ENCODE measurements at regions not wholly inside any gene's neighbourhood (a gene's known extent, or its start where the extent isn't known, plus 50 kb on each side); places are given as distances from the start of the nearest gene placed in this dataset.

GRCh38 chr17:77505181-77505639 is 364.4 kb downstream of the SEC14L1 start:
- ChIA-PET POLR2A (no interaction called here), CTCF (interaction anchor here (1.7 kb wide), 1 partner anchor 10 kb away, joined by 7 read pairs; no protein-coding TSS in a partner anchor)
- H3K27me3 Mint-ChIP-seq (ENCODE audit: low read depth) = no peaks in the 10 kb centered on the region
- H3K27ac Mint-ChIP-seq = no peak overlapping the region
- H3K4me1 Mint-ChIP-seq (ENCODE audit: low read depth) = no peaks in the 10 kb centered on the region
- H3K36me3 Mint-ChIP-seq (ENCODE audit: low read depth) = peaks cover 22% of the 10 kb centered on the region
- H3K4me3 Mint-ChIP-seq = no peak overlapping the region
- DNase-seq (no peak), ATAC-seq (no peak)
- no peaks in the 10 kb centered on the region for H3K9me3 Mint-ChIP-seq (ENCODE audit: insufficient read depth)

- ATAC-seq (no peak), DNase-seq (no peak)
- no peak overlapping the region for H3K4me3 Mint-ChIP-seq
- POLR2A ChIA-PET = interaction anchor here (0.8 to 1.1 kb wide), 2 partner anchors 12 to 512 kb away, joined by 3 to 4 read pairs; no protein-coding TSS in a partner anchor
- no peaks in the 10 kb centered on the region for H3K27me3 Mint-ChIP-seq (ENCODE audit: low read depth)
- H3K27ac Mint-ChIP-seq = no peak overlapping the region
- peaks cover 11% of the 10 kb centered on the region for H3K36me3 Mint-ChIP-seq (ENCODE audit: low read depth)
- H3K9me3 Mint-ChIP-seq (ENCODE audit: insufficient read depth) = peaks cover 3% of the 10 kb centered on the region
- CTCF ChIA-PET = interaction anchor here (0.7 kb wide), 1 partner anchor 508 kb away, joined by 3 read pairs; no protein-coding TSS in a partner anchor
- no peaks in the 10 kb centered on the region for H3K4me1 Mint-ChIP-seq (ENCODE audit: low read depth)
Measured at GRCh38 chr17:77506371-77506991, 365.7 kb downstream of the SEC14L1 start.

GRCh38 chr17:77507111-77507885 is 366.5 kb downstream of the SEC14L1 start:
- peaks cover 6% of the 10 kb centered on the region for H3K9me3 Mint-ChIP-seq (ENCODE audit: insufficient read depth)
- H3K36me3 Mint-ChIP-seq (ENCODE audit: low read depth) = peaks cover 6% of the 10 kb centered on the region
- ChIA-PET CTCF (interaction anchor here (0.7 to 1.0 kb wide), 2 partner anchors 506 to 507 kb away, joined by 3 to 4 read pairs; no protein-coding TSS in a partner anchor), POLR2A (interaction anchor here (0.6 to 1.1 kb wide), 2 partner anchors 11 to 138 kb away, joined by 3 to 4 read pairs; no protein-coding TSS in a partner anchor)
- H3K27me3 Mint-ChIP-seq (ENCODE audit: low read depth) = no peaks in the 10 kb centered on the region
- no peak for DNase-seq
- no peak overlapping the region for H3K27ac Mint-ChIP-seq
- no peak for ATAC-seq
- H3K4me1 Mint-ChIP-seq (ENCODE audit: low read depth) = no peaks in the 10 kb centered on the region
- no peak overlapping the region for H3K4me3 Mint-ChIP-seq

GRCh38 chr17:77508047-77508715 is 367.4 kb downstream of the SEC14L1 start:
- CTCF ChIA-PET = interaction anchor here (1.0 kb wide), 1 partner anchor 505 kb away, joined by 4 read pairs; no protein-coding TSS in a partner anchor
- Mint-ChIP-seq H3K36me3 (ENCODE audit: low read depth) (peaks cover 3% of the 10 kb centered on the region), H3K27me3 (ENCODE audit: low read depth) (no peaks in the 10 kb centered on the region), H3K4me3 (no peak overlapping the region), H3K27ac (no peak overlapping the region), H3K4me1 (ENCODE audit: low read depth) (no peaks in the 10 kb centered on the region), H3K9me3 (ENCODE audit: insufficient read depth) (peaks cover 6% of the 10 kb centered on the region)
- ATAC-seq (no peak), DNase-seq (no peak)
- POLR2A ChIA-PET = no interaction called here

- Mint-ChIP-seq H3K4me1 (ENCODE audit: low read depth) (no peaks in the 10 kb centered on the region), H3K4me3 (no peak overlapping the region), H3K27ac (no peak overlapping the region), H3K27me3 (ENCODE audit: low read depth) (no peaks in the 10 kb centered on the region), H3K9me3 (ENCODE audit: insufficient read depth) (peaks cover 6% of the 10 kb centered on the region), H3K36me3 (ENCODE audit: low read depth) (peaks cover 3% of the 10 kb centered on the region)
- CTCF ChIA-PET = no interaction called here
- ATAC-seq (no peak), DNase-seq (no peak)
- POLR2A ChIA-PET = no interaction called here
Measured at GRCh38 chr17:77509089-77509488, 368.3 kb downstream of the SEC14L1 start.

GRCh38 chr17:77509599-77509998 is 368.8 kb downstream of the SEC14L1 start:
- DNase-seq = no peak
- POLR2A ChIA-PET = no interaction called here
- no peak overlapping the region for H3K27ac Mint-ChIP-seq
- peaks cover 6% of the 10 kb centered on the region for H3K9me3 Mint-ChIP-seq (ENCODE audit: insufficient read depth)
- H3K36me3 Mint-ChIP-seq (ENCODE audit: low read depth) = peaks cover 3% of the 10 kb centered on the region
- no peaks in the 10 kb centered on the region for H3K27me3 Mint-ChIP-seq (ENCODE audit: low read depth)
- CTCF ChIA-PET = no interaction called here
- no peak overlapping the region for H3K4me3 Mint-ChIP-seq
- no peak for ATAC-seq
- no peaks in the 10 kb centered on the region for H3K4me1 Mint-ChIP-seq (ENCODE audit: low read depth)

- peaks cover 6% of the 10 kb centered on the region for H3K9me3 Mint-ChIP-seq (ENCODE audit: insufficient read depth)
- H3K36me3 Mint-ChIP-seq (ENCODE audit: low read depth) = peaks cover 3% of the 10 kb centered on the region
- H3K4me3 Mint-ChIP-seq = no peak overlapping the region
- H3K27me3 Mint-ChIP-seq (ENCODE audit: low read depth) = no peaks in the 10 kb centered on the region
- H3K4me1 Mint-ChIP-seq (ENCODE audit: low read depth) = no peaks in the 10 kb centered on the region
- ChIA-PET POLR2A (no interaction called here), CTCF (no interaction called here)
- ATAC-seq (no peak), DNase-seq (no peak)
- no peak overlapping the region for H3K27ac Mint-ChIP-seq
Measured at GRCh38 chr17:77510133-77510796, 369.5 kb downstream of the SEC14L1 start.

GRCh38 chr17:77511514-77512061 is 370.8 kb downstream of the SEC14L1 start:
- ATAC-seq = no peak
- H3K27me3 Mint-ChIP-seq (ENCODE audit: low read depth) = peaks cover 3% of the 10 kb centered on the region
- ChIA-PET CTCF (interaction anchor here (0.9 to 1.5 kb wide), 4 partner anchors 10 to 502 kb away, joined by 3 to 7 read pairs (median 4); no protein-coding TSS in a partner anchor), POLR2A (no interaction called here)
- peaks cover 3% of the 10 kb centered on the region for H3K36me3 Mint-ChIP-seq (ENCODE audit: low read depth)
- H3K27ac Mint-ChIP-seq = no peak overlapping the region
- H3K4me3 Mint-ChIP-seq = no peak overlapping the region
- DNase-seq = no peak
- H3K9me3 Mint-ChIP-seq (ENCODE audit: insufficient read depth) = peaks cover 6% of the 10 kb centered on the region
- no peaks in the 10 kb centered on the region for H3K4me1 Mint-ChIP-seq (ENCODE audit: low read depth)

- H3K4me1 Mint-ChIP-seq (ENCODE audit: low read depth) = no peaks in the 10 kb centered on the region
- H3K4me3 Mint-ChIP-seq = no peak overlapping the region
- H3K9me3 Mint-ChIP-seq (ENCODE audit: insufficient read depth) = peaks cover 6% of the 10 kb centered on the region
- H3K36me3 Mint-ChIP-seq (ENCODE audit: low read depth) = peaks cover 3% of the 10 kb centered on the region
- CTCF ChIA-PET = interaction anchor here (0.8 to 1.5 kb wide), 7 partner anchors 11 to 501 kb away, joined by 3 to 7 read pairs (median 3); no protein-coding TSS in a partner anchor
- H3K27ac Mint-ChIP-seq = no peak overlapping the region
- POLR2A ChIA-PET = interaction anchor here (0.6 kb wide), 1 partner anchor 346 kb away, joined by 3 read pairs; no protein-coding TSS in a partner anchor
- peaks cover 8% of the 10 kb centered on the region for H3K27me3 Mint-ChIP-seq (ENCODE audit: low read depth)
- ATAC-seq (no peak), DNase-seq (no peak)
Measured at GRCh38 chr17:77512062-77512946, 371.5 kb downstream of the SEC14L1 start.

- Mint-ChIP-seq H3K27ac (no peak overlapping the region), H3K4me3 (no peak overlapping the region), H3K36me3 (ENCODE audit: low read depth) (peaks cover 3% of the 10 kb centered on the region), H3K27me3 (ENCODE audit: low read depth) (peaks cover 8% of the 10 kb centered on the region), H3K4me1 (ENCODE audit: low read depth) (no peaks in the 10 kb centered on the region), H3K9me3 (ENCODE audit: insufficient read depth) (peaks cover 6% of the 10 kb centered on the region)
- ChIA-PET CTCF (interaction anchor here (0.8 to 1.5 kb wide), 3 partner anchors 16 to 83 kb away, joined by 3 to 4 read pairs (median 3); no protein-coding TSS in a partner anchor), POLR2A (no interaction called here)
- ATAC-seq (no peak), DNase-seq (no peak)
Measured at GRCh38 chr17:77513045-77513444, 372.3 kb downstream of the SEC14L1 start.

All from activated CD8-positive, alpha-beta T cell treated with anti-CD3 and anti-CD28 coated beads, Interleukin-2, amount 10 ng/mL, durations not matched to agents 7 days and 5 days (primary cell).